ENCODE measurements at regions not wholly inside any gene's neighbourhood (a gene's known extent, or its start where the extent isn't known, plus 50 kb on each side); places are given as distances from the start of the nearest gene placed in this dataset.
"Not testable (repeated sequence)": the region's sequence is repeated elsewhere in the genome, so short reads cannot be mapped to it uniquely, and the experiment has no call there.

GRCh38 chr9:106783121-106783520 is 79.8 kb upstream of the ZNF462 start:
- DNase-seq = no peak

GRCh38 chr9:106784076-106784475 is 78.9 kb upstream of the ZNF462 start:
- no peak for DNase-seq

GRCh38 chr9:106785200-106785599 is 77.8 kb upstream of the ZNF462 start:
- no peak for DNase-seq

- not testable (repeated sequence) for DNase-seq
Measured at GRCh38 chr9:106788021-106788420, 74.9 kb upstream of the ZNF462 start.

- no peak for DNase-seq
Measured at GRCh38 chr9:106795031-106795430, 67.9 kb upstream of the ZNF462 start.

GRCh38 chr9:106796771-106797170 is 66.2 kb upstream of the ZNF462 start:
- DNase-seq = no peak

- no peak for DNase-seq
Measured at GRCh38 chr9:106797299-106797698, 65.7 kb upstream of the ZNF462 start.

- DNase-seq = no peak
Measured at GRCh38 chr9:106798016-106798799, 64.8 kb upstream of the ZNF462 start.

- DNase-seq = no peak
Measured at GRCh38 chr9:106799152-106799551, 63.8 kb upstream of the ZNF462 start.

GRCh38 chr9:106800701-106801270 is 62.2 kb upstream of the ZNF462 start:
- no peak for DNase-seq

- no peak for DNase-seq
Measured at GRCh38 chr9:106801816-106802215, 61.1 kb upstream of the ZNF462 start.
